ENCODE measurements at regions not wholly inside any gene's neighbourhood (a gene's known extent, or its start where the extent isn't known, plus 50 kb on each side); places are given as distances from the start of the nearest gene placed in this dataset.

- TF ChIP-seq POLR2A (IDR thresholded peaks at IDR 0.05; ENCODE audit: low read depth, low read length) (no peak), TAF1 (IDR thresholded peaks at IDR 0.05; ENCODE audit: borderline replicate concordance, low read depth, low read length) (no peak)
Observed at GRCh38 chrX:66900886-66901285, 262.0 kb upstream of the EDA2R start.
